ENCODE measurements at regions not wholly inside any gene's neighbourhood (a gene's known extent, or its start where the extent isn't known, plus 50 kb on each side); places are given as distances from the start of the nearest gene placed in this dataset.

DNA sequence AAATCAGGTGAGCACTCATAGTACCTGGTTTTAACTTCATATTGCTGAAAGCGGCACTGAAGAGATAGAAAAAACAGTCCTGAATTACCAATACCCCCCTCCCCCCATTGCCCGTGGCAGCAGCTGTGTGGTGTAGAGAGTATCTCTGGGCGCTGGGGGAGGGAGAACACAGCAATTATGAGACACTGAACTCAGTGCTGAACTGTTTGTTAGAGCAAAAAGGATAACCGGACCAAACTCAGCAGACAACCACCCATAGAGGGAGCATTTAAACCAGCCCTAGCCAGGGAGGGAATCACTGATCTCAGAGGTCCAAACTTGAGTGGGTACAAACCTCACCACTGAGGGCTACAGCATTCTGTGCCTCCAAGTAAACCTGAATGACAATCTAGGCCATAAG is 457.4 kb upstream of the TEX13C start:
- DNase-seq: no peak

DNA sequence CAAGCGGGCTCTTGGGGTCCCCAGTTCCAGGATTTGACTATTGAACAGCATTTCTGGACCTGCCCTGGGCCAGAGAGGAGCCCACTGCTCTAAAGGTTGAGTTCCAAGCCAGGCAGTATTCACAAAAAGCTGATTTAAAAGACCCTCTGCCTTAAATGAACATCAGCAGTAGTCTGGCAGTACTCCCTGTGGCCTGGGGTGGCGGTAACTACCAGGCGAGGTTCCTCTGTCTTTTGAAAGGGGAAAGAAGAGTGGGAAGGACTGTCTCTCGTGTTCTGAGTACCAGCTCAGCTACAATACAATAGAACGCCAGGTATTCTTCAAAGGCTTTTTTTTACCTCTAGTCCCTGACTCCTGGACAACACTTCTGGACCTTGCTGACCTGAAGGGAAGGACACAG is 456.4 kb upstream of the TEX13C start:
- DNase-seq: no peak

DNA sequence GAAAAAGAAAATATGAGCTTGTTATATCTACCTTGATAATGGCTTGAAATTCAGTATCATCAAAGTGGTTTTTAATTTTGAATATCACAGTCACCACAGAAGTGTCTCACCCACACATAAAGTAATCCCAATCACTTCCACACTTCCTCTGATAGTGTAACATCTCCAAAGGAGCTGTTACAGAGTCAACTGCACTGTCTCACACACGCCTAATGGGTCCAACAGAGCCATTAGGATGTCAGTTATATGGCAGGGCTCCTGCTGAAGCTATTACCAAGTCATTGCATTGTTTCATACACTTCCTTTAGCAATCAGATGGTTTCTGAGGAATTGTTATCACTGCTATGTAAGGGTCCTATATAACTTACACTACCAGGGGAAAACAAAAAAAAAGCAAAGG is 432.1 kb upstream of the TEX13C start:
- no peak for DNase-seq

DNA sequence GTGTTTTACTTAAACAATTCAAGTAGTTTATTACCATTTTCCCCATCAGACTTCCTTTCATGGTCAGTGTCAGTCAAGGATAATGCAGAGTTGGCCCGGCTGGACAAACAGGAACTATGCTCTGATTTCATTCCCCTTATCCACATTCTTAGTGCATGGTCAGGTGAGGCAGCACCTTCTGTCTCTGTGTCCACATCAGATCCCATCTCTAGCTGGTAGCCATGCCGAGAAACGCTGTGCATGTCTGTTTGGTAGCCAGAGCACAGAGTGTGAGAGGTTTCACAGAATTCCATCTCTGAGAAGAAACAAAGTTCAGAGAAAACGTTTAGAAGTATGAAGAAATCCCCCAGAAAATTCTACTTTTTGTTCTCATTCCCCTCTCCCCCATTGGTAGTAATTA is 423.7 kb upstream of the TEX13C start:
- no peak for DNase-seq

DNA sequence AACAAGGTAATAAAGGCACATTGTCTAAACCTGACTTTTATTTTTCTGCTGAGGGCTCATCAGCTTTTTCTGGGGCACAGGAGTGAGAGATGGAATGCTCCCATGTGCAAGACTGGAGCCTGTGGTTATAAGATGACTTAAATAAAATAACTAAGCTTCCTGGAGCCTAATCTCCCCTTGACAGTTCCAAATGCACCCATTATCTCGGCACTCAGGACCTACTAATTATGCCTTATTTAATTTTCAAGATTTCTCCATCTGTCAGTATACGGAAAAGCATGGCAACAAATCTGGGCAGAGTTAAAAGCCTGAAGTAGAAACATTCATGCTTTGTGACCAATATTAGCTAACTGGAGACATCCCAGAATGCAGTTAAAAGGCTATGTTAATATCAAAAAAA is 416.7 kb upstream of the TEX13C start:
- DNase-seq: no peak

DNA sequence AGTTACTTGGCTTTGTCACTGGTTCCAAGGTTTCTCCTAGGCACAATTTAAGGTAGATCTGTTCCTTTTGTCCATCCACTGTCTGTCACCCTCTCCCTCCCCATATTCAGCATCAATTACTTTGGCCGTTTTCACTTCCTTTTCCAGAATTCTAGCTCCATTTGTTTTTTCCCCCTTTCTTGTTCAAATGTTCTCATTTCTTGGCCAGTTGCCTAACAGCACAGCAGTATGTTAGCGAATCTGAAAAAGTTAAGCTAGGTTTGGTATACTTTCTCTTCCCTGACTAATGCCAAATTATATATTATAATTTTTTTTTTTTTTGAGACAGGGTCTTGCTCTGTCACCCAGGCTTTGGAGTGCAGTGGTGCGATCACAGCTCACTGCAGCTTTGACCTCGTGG is 409.1 kb upstream of the TEX13C start:
- DNase-seq: no peak

DNA sequence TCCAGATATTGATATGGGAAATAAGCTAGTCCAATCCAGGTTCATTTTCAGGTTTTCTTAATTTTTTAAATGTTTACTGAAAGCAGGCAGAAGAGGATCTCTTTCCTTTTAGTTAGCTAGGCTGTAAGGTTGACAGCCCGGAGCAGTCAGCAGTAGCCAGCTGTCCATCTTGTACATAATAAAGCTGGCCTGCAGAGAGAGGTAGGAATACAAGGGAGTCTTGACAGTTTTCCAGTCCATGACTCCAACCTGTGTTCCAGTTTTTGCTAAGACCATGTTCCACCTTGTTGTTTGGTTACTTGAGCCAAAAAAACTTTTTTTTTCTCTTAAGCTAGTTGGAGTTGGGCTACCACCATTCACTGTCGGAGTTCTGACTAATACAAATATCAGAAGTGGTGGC is 402.7 kb upstream of the TEX13C start:
- no peak for DNase-seq

DNA sequence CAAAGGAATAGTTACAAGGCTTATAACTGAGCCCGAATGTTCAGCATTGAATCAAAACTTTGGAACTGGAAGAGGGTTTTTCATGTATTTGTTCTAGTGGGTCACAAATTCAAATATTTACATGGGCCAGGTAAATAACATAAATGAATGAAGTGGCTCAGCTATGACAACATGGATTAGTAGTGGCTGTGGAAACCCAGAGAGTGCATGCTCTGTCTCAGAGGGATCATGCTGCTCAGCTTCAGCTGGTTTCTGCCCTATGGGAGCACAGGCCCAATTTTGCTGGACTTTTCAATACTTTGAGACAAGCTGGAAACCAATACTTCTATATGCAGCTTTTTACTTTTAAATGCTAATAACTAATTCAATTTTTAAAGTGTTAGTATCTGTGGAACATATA is 394.0 kb upstream of the TEX13C start:
- DNase-seq: no peak

DNA sequence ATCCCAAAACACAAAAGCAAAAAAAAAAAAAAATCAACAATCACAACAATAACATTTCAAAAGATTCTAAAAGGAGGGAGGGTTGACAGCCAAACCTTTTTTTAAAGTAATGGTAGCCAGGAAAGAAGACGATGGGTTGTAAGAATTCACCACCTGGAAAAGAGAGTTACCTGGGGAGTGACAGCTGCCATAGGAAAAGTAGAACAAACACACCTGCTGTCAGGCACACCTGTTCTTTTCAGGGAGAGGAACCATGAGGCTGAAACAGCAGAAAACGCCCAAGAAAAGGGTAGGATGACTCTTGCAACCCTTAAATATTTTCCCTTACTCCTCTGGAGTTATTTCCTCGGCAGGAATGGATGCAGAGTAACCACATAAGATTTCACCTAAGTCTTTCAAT is 388.4 kb upstream of the TEX13C start:
- no peak for DNase-seq

DNA sequence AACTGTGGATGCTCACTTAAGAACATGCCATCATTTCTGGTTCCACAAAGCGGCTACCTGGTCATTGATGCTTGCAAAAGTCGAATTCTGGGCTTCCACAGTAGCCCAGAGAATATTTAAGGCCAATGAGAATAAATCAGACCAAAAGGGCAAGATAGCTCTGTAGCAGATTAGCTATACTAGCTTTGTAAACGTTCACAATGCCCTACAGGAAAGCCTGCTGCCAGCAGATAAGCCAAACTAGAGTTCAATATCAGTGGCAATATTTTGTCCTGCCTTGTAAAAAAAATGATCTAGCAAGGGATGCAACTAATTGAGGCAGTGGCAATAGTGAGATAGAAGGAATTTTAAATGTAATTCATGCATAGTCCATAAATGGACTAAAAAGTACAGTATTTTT is 387.7 kb upstream of the TEX13C start:
- no peak for DNase-seq

DNA sequence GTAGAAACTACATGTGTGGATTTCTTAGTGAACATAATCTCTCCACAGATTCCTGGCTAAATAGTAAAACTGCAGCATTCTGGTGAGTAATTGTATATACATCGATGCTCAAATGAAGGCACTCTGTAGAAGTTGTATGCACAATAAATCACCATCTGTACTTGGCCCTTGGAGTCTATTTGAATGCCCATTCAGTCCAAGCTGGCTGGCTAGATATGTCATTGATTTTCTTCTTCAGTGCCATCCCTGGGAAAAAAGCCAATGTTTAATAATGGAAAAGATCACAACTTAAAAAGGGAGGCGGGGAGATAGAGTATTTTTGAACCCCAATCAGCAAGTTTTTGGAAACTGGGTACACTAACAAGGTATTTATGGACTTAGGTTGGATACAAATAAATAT is 381.0 kb upstream of the TEX13C start:
- no peak for DNase-seq

DNA sequence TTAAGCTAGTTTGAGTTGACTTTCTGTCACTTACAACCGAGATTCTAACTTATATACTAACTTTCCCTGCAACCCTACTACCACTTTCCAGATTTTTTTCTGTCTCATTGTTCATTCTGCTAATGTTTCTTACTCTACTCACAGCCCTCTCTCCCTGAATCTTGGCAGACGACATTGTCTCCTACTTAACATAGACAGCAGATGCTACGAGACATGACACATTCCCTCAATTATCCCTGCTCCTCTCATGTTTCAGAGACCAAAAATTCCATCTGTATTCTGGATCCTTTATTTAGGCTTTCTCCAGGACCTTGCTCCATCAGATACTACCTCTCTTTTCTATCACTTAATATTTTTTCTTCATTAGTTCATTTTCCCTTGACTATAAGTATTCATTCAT is 379.1 kb upstream of the TEX13C start:
- DNase-seq: no peak

DNA sequence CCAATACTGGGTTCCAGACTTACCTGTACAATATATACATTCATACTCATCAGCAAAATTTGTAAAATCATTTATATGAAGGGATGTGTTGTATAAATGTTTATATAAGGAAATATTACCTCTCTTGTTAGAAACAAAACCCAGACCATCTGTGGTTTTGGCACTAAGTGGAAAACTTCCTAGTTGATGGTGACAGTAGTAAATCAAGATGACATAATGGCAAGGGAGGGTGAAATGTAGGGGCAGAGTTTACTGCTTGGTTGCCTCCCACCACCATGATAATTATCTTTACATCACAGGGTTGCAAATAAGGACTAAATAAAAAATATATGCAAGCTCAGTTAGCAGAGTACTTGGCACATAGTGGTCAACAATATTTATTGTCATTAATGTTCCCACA is 365.3 kb upstream of the TEX13C start:
- no peak for DNase-seq

DNA sequence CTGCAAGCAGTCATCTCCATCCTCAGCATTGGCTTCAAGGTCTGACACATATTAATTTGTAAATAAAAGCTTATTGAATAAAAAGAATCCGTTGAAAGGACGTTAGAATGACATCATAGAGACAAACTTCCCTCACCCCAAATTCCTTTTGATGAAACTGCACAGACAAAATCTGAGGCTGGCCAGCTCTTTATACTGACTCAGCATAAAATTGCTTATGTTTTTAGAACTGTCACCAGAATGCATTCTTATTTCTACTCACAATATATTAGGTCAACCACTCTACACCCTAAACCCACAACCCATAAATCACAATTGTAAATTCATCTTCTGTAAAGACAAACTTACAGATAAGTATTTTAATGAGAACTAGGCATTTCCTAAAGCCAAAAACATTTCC is 359.2 kb upstream of the TEX13C start:
- no peak for DNase-seq

DNA sequence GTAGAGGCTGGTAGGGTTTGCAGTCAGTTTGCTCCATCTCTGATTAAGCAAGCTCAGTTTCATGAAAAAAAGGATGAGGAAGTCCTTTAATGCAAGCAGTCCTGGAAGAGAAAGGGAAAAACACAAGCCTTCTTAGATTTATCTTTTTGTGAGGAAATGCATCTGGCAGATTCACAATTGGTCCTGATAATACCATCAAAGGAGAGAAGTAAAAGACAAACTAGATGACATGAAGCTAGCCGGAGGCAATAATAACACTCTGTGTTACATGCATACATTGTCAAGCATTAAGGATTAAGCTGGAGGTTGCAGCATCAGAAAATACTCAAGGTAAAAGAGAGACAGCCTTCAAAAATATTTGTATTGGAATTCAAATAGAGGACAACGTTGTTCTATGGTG is 356.0 kb upstream of the TEX13C start, which contains the start of gene TENM1:
Gene TENM1, minus strand, starts transcription at position 101 of the 400 bp plus-strand sequence.
- DNase-seq: no peak

DNA sequence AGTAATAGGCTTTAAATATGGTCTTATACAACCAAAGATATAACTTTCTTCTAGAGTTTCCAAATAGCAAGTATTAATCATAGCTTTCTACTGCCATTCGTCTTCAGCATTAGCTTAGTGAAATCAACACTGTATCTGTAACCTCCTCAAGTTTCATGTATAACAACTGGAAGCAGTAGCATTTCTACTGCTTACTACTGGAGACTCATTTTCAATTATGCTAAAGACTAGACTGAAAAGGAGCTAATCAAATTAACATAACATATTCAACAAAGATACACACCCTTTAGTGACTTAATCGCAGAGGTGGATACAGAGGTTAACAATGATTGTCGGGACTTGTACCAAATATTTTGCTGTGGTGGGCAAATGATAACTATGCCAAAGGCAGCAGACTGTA is 344.2 kb upstream of the TEX13C start:
- DNase-seq: no peak

DNA sequence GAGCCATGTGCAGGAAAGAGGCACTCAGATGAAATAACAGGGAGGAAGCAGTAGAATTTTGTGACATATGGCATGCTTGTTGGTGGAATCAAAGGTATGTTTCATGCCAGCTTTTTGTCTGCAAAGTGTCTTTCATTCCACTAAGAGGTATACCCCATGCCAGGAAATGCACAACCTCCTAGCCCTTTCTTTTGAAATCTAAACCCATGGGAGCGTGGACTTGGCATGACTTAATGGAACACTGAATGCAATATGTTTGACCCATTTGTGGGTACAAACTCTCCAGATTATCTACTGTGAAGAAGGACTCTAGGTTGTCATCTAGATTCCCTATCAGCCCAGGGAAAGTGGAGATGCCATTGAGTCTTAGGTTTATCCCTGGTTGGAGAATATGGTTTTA is 338.3 kb upstream of the TEX13C start:
- no peak for DNase-seq

DNA sequence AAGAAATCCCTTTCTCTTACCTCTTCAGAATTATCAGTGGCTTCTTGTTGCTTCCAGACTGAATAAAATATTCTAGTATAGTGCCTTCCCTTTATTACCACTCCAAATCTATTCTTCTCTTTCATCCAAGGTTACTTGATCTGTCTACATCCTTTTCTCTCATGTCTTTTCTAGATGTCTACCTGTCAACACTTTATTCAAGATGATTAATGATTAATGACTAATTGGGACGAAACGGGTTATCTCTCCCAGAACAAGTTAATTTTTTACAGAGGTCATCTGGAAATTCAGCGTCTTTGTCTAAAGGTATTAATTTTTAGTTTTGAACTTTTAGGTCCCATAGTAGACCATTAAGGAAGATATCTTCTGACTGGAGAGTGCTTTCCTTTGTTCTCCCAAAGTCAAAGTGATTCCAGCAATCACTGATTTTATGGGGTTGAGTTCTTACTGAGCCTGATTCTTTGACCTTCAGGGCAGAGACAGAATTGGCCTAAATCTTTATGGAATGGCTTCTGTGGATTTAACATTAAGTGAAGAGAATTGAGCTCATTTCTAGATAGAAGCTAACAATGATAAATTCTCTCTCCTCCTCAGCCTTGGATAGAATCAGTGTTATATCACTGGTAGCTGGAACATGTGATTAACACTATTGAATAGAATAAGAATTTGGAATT is 335.4 kb upstream of the TEX13C start:
- DNase-seq: no peak

DNA sequence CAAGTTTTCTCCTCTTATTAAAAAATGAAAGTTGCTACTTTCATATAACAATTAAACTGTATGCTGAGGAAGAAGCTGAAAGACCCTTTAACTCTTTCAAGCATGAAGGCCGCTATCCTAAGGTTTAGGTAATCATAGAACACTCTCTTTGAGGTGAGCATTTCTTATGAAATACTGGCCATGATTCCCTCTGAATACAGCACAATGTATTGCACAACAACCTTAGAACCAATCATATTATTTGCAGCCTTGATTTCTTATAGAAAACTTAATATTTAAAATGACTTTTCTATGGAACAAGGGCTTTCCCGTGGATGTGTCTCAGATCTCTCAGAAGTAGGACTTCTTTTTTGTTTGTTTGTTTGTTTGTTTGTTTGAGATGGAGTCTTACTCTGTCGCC is 333.4 kb upstream of the TEX13C start:
- DNase-seq: no peak

DNA sequence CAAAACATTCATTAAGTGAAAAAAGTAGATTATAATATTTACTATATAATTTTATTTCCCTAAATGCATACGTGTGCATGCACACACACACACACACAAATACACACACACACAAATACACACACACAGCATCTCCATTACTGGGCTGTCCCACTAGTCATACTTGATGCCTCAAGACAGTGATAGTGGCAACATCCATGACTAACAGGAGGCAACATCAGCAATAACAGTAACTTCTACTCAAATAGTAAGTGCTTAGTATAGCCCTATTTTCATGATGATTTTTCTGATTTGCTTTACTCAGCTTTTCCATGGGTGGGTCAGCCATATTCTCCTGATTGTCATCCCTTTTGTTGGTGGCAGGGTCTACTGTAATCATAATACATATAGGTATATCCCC is 325.9 kb upstream of the TEX13C start:
- no peak for DNase-seq

DNA sequence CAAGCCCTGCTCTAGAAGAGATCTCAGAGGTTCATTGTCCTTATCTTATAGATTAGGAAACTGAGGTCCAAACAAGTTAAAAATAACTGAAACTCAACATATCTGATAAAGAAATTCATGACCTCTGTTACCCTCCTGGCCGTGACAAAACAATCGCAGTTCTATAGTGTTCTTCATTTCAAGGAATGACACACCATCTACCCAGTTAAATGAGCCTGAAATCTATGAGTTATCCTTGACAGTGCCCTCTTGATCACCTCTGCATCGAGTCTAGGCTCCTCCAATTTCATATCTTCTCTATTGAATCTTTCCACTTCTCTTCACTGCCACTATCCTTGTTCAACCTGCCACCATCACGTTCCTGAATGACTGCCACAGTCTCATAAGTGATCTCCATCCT is 325.3 kb upstream of the TEX13C start:
- DNase-seq: no peak

DNA sequence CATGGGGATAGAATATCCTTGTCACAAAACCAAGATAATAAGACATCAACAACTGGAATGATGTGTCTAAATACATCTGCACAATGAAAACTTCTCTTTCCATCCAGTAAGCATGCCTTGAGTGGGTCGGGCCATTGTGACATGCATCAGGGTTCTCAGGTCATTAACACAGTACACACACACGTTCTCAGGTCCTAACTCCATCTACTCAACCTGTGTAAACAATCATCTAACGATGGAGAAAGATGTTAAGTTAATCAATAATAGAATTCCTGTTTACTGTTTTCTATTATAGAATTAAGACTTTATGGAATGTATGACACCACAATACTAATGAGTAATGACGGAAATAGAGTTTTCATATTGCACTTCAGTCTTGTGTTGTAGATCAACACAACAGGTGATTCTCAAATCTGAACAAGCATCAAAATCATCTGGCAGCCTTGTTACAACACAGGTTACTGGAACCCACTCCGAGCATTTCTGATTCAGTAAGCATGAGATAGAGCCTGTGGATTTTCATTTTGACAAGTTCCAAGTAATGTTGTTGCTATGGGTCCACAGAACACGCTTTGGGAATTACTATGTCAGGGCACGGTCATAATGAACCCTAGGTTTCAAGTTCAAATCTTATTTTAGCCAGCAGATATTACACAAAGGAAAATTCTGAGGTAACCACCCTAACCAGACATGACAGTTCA is 315.8 kb upstream of the TEX13C start:
- no peak for DNase-seq

DNA sequence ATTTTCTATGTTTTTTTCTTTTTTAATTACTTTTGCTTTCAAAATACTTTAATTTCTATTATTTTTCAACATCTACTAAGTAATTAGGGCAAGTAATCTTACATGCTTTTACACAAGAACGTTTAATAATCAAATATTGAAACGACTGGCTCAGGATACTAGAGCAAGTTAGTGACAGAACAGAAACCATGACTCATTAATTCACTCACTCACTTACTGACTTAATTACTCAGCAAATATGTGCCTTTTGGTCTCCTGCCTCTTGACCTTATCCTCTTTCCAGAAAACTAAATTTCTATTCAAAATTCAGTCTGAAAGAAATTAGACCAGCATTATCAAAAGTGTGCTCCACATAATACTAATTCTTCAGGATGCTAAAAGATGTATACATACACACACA is 314.9 kb upstream of the TEX13C start:
- DNase-seq: no peak

DNA sequence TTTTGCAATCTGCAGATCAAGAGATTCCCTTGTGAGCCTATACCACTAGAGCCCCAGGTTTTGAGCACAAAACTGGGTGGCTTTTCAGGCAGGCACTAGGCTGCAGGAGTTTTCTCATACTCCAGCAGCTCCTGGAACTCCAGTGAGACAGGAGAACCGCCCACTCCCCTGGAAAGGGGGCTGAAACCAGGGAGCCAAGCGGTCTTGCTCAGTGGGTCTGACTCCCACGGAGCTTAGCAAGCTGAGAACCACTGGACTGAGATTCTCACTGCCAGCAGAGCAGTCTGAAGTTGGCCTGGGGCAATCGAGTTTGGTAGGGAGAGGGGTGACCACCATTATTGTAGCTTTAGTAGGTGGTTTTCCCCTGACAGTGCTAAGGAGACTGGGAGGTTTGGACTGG is 313.8 kb upstream of the TEX13C start:
- DNase-seq: no peak

DNA sequence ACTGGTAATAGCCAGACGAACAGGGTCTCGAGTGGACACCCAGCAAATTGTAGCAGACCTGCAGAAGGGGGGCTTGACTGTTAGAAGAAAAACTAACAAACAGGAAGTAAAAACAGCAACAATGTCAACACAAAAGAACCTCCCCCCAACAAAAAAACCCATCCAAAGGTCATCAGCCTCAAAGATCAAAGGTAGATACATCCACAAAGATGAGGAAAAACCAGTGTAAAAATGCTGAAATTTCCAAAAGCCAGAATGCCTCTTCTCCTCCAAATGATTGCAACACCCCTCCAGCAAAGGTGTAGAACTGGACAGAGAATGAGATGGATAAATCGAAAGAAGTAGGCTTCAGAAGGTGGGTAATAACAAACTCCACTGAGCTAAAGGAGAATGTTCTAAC is 313.0 kb upstream of the TEX13C start:
- no peak for DNase-seq

All from activated naive CD4-positive, alpha-beta T cell treated with anti-CD3 and anti-CD28 coated beads, Interleukin-2, amount 50 U/mL, for 16 hours (primary cell).